ENCODE measurements at regions not wholly inside any gene's neighbourhood (a gene's known extent, or its start where the extent isn't known, plus 50 kb on each side); places are given as distances from the start of the nearest gene placed in this dataset.

GRCh38 chr9:99725852-99726251 is 95.8 kb upstream of the NR4A3 start:
- DNase-seq: no peak

GRCh38 chr9:99726758-99727157 is 94.9 kb upstream of the NR4A3 start:
- no peak for DNase-seq

- DNase-seq: no peak
These were observed 91.6 kb upstream of the NR4A3 start for GRCh38 chr9:99730062-99730461.

- no peak for DNase-seq
These were observed 89.7 kb upstream of the NR4A3 start for GRCh38 chr9:99731950-99732349.

- DNase-seq: no peak
These were observed 89.0 kb upstream of the NR4A3 start for GRCh38 chr9:99732715-99733114.

- DNase-seq: no peak
These were observed 86.6 kb upstream of the NR4A3 start for GRCh38 chr9:99735041-99735440.

DNA sequence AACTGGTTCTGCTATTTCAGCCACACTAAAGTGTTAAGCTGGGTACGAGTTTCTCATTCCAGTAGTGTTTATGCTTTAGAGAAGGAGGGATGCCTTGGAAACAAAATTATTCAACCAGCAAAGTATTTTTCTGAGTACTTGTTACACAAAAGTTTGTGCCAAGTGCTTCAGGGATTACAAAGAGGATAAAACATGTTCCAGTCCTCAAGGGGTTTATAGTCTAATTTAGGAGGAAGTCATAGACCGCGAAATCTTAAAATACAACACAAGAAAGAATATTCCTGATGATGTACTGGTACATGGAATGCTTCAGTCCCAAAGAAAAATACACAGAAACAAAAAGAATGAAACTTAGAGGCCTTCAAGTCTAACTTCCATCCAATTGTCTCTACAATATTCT is 85.4 kb upstream of the NR4A3 start:
- DNase-seq: no peak

DNA sequence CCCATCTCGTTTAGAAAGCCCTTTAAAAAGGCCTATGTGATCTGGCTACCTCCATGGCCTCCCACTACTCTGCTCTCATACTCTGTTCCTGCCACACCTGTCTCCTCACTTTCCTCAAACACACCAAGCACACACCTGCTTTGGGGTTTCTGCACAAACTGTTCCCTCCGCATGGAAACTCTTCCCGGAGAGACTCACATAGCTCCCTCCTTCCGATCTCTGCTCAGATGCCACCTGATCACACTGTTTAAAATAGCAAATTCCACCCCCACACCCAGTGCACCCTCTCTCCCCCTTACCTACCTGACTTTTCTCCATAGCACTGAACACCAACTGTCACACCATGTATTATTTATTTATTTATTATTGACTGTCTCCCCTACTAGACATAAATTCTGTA is 84.0 kb upstream of the NR4A3 start:
- DNase-seq: no peak

- DNase-seq: no peak
These were observed 78.7 kb upstream of the NR4A3 start for GRCh38 chr9:99743006-99743405.

GRCh38 chr9:99743455-99743854 is 78.2 kb upstream of the NR4A3 start:
- DNase-seq: no peak

GRCh38 chr9:99744132-99744531 is 77.6 kb upstream of the NR4A3 start:
- DNase-seq: no peak

DNA sequence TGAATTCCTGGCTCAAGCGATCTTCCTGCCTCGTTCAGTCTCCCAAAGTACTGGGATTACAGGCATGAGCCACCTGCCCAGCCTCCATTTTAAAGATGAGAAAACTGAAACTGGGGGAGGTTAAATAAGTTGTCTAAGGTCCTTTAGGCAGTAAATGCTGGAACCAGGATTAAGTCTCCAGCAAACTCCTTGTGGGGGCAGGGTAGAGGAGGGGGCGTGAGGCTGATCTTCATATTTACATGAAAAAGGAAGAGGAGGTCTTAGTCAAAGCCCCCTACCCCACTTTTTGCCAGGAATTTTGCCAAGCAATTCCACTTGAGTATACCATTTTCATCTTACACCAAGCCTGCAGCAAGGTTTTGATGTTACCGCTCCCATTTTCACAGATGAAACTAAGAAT is 76.6 kb upstream of the NR4A3 start:
- DNase-seq: no peak

DNA sequence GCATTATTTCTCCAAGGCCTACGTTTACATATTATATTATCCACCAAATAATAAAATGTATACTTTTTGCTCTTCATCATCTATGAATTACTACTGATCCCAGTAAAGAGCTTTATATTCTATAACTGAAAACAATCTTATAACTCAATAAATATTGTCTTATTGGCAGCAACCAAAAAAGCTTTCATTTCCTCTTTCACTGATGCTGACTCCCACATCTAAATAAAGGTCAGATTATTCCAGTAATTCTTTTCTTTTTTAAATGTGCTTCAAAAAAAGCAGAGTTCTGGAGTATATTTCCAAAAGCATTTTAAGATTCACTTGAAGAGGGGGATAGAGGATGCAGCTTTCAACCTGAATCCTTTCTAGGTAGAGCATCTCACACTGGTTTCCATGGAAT is 75.3 kb upstream of the NR4A3 start:
- no peak for DNase-seq

DNA sequence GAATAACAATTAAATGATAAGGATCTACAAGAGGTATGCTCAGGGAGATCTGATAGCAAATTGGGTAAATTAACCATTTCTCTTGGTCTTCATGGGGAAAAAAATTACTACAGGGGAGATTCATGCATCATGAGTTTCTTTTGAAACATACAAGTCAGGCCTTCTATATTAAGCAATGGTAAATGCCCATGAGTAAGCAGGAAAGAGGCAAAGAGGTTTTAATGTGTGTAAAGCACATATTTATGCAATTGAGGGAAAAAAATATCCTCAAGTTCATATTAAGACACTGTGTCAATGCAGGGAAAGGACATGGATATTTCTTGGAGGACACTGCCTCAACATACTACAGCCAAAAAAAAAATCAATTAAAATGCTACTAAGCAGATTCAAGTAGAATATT is 73.4 kb upstream of the NR4A3 start:
- DNase-seq: no peak

DNA sequence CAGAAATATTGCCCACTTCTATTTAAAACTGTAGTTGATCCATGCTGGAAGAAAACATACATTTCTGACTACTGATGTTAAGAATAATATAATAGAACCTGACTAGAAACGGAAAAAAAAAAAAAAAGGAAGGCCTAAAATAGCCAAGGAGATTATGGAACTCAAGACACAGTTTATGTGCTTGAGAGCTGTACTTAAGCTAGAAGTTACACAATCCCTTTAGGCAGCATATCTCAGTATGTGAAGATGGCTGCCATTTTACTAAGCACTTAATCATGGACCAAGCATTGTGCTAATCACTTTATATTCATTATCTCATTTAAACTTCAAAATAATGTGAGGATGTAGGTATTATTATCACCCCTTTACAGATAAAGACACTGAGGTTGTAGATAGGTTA is 73.0 kb upstream of the NR4A3 start:
- DNase-seq: no peak

DNA sequence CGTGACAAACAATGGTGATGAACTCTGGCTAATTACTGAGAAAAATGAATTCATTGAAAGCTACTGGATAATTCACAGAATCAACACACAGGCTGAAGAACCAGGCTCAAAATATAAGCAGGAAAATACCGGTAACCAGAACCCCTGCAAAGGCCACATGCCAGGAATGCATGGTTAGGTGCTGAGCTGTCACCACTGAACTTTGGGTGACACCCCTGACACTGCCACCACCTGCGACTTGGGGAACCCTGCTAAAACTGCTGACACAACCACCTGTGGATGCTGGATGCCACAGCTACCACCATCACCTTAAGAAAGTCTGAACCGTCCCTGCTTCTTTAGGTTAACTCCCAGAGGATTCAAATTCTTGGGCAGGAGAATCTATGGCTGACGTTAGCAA is 72.0 kb upstream of the NR4A3 start:
- no peak for DNase-seq

GRCh38 chr9:99750526-99750925 is 71.2 kb upstream of the NR4A3 start:
- no peak for DNase-seq

DNA sequence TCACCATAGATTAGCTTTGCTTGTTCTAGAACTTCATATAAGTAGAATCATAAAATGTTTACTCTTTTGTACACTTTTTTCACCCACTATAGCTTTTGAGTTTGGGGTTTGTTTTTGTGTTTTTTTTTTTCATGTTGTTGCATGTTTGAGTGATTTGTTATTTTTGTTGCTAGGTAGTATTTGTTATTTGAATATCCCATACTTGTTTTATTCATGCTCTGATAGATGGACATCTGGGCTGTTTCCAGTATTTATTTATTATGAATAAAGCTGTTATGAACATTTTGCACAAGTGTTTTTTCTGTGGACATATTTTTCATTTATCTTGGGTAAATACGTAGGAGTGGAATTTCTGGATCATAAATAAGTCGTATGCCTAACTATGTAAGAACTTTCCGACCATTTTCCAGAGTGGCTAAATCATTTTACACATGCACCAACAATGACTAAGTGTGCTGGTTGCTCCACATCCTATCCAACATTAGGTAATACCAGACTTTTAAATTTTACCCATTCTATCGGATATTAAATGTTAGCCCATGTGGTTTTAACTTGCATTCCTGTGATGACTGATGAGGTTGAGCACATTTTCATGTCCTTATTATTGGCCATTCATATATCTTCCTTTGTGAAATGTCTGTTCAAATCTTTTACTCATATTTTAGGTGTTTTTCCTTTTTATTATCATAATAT is 69.1 kb upstream of the NR4A3 start:
- DNase-seq: no peak

DNA sequence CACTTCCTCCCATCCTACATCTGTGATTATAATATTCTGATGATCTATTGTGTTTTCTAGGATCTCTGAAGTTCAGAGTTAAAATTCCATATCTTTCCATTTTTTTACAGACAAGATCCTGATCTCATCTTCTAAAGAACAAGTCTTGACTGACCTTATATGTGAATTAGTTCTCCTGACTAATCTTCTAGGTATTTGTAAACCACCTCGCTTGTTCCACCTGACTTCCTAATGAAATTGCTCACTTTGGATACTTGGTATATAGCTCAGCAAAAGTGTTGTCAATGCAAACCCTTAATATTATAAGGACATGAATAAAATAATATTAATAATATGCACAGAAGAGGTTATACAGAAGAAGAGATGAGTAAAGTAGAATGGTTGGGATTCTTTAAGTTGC is 68.2 kb upstream of the NR4A3 start:
- no peak for DNase-seq

GRCh38 chr9:99760421-99760820 is 61.3 kb upstream of the NR4A3 start:
- DNase-seq: no peak

GRCh38 chr9:99762470-99762869 is 59.2 kb upstream of the NR4A3 start:
- no peak for DNase-seq
